Activated T-cell treated with anti-CD3 and anti-CD28 coated beads, Interleukin-2, amount 50 U/mL, for 1 hour (primary cell): ENCODE measurements at regions not wholly inside any gene's neighbourhood (a gene's known extent, or its start where the extent isn't known, plus 50 kb on each side); places are given as distances from the start of the nearest gene placed in this dataset.

Experiments used
- DNase-seq: peaks from one replicate; pipeline ENCODE4 v3.0.0-alpha.2; 2020

DNA sequence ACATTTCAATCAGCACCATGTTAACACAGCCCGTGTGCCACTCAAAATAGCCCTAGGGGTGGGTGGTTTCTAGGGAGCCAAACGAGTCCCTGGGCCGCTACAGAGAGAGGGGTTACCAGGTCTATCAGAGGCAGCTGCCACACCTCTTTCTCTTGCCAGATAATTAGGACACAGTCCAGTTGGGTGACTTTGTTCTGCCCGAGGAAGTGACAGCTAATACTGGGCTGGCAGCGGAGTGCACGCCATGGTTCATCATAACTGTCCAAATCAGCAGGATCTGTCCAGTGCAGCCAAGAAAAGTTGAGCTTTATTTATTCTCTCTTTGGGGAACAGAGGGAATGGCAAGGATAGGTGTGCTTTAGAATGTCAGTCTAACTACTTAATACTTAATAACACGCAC, 583.8 kb downstream of the BRINP1 start:
- DNase-seq: no peak

DNA sequence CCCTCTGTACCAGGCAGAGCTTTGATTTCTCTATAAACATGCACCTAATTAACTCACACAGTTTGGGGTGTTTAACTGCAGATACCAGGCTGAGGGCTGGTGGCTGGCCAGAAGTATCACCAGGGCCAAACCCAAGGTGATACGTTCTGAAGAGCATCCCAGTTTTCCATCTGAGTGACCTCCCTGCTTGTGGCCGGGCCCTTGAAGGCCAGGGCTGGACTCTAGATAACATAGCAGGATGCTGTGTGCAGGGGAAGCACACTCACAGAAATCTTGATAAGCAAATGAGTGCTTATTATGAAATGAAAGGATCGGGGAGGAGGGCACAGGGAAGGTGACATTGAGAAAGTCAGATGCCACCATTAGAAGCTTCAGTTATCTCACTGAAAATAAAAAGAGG, 582.4 kb downstream of the BRINP1 start:
- no peak for DNase-seq

GRCh38 chr9:118809160-118809625, 560.0 kb downstream of the BRINP1 start:
- DNase-seq: no peak

GRCh38 chr9:118829334-118829733, 539.9 kb downstream of the BRINP1 start:
- no peak for DNase-seq

DNA sequence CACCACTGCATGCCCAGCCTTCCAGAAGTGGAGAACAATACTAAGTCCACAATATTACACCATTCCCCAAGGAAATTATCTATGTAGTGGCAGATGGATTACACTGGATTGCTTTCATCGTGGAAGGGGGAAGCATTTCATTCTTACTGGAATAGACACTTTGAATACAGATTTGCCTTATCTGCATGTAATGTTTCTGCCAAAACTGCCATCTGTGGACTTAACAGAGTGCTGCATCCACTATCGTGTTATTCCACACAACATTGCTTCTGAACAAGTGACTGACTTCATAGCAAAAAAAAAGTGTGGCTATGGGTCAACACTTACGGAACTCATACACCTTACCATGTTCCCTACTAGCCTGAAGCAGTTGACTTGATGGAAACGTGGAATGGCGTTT, 536.9 kb downstream of the BRINP1 start:
- no peak for DNase-seq

- no peak for DNase-seq
Measured at GRCh38 chr9:118836891-118837290, 532.3 kb downstream of the BRINP1 start.

DNA sequence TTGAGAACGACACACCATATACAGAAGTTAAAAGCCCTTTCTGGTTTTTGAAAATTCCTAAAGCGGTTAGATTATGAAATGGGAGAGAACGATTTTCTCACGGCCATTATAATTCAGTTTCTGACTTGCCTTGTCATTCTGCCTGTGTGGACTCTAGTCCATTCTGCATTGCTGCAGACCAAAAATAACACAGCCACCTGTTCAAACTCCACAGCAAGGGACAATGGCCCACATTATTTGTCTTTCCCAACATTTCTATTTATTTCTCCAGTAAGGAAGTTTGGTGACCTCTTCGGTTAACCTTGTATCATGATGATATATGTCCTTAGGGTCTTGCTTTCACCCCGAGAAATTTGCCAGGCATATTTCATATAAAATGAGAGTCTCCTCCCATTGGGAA, 497.7 kb downstream of the BRINP1 start:
- DNase-seq: no peak

- DNase-seq: no peak
Measured at GRCh38 chr9:118882684-118883083, 486.6 kb downstream of the BRINP1 start.

- no peak for DNase-seq
Measured at GRCh38 chr9:118883411-118883810, 485.8 kb downstream of the BRINP1 start.

GRCh38 chr9:118891213-118891612, 478.0 kb downstream of the BRINP1 start:
- DNase-seq: no peak

GRCh38 chr9:118896324-118897000, 472.8 kb downstream of the BRINP1 start:
- no peak for DNase-seq

DNA sequence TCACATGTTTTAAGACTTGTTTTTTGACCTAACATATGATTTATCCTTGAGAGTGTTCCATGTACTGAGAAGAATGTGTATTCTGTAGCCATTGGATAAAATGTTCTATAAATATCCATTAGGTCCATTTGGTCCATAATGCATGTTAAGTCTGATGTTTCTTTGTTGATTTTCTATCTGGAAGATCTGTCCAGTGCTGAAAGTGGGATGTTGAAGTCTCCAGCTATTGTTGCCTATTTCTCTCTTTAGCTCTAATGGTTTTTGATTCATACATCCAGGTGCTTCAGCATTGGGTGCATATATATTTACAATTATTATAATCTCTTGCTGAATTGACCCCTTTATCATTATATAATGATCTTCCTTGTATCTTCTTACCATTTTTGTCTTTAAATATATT, 451.1 kb downstream of the BRINP1 start:
- no peak for DNase-seq

DNA sequence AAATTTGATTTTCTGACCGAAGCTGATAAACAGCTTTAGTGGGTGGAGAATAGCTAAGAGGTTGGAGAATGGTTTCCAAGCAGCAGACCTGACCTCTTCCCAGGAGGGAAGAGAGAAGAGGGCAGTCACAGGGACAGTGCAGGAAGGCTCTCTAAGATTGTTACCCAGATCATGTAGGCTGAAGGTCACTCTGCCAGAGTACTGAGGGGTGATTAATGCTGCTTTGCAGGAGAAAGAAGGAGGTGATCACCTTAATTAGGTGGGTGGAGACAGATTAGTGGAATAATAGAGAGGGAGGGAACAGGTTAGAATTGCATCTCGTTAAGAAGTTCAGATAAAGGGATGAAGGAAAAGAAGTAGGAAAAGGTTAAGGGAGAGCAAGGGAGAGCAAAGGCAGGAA, 440.5 kb downstream of the BRINP1 start:
- no peak for DNase-seq

GRCh38 chr9:118929287-118929686, 439.9 kb downstream of the BRINP1 start:
- no peak for DNase-seq

DNA sequence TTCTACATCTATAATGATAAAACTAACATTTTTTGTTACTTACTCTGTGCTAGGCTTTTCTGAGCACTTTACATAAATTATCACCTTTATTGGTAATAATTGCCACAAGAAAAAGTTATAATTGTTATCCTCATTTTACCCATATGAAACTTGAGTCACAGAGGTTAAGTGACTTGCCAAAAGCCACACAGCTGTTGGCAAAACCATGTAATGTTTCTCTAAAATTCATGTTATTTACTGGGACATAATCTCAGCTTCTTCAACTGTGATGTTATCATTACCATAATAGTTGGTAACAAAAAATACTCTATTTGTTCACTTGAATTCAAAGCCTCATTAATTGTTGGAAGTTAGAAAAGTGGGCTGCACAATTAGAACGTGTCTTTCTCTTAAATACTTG, 437.3 kb downstream of the BRINP1 start:
- DNase-seq: no peak

DNA sequence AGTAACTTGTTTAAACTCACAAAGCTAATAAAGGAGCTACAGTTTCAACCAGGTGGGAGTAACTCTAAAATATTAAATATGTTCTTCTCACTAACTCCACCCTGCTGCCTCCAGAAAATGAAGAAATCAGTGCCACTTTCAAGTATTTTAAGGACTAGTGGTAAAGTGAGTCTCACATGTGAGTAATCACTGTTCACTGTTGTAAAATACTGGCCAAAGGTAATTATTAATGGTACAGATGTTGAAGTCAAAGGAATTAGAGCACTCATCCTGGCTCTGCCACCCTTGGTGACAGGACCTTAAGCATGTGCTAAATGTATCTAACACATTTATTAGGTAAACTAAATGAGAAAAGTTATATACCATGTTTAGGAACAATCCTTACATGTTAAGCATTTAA, 430.7 kb downstream of the BRINP1 start:
- no peak for DNase-seq

- DNase-seq: no peak
Measured at GRCh38 chr9:118940473-118940872, 428.8 kb downstream of the BRINP1 start.

DNA sequence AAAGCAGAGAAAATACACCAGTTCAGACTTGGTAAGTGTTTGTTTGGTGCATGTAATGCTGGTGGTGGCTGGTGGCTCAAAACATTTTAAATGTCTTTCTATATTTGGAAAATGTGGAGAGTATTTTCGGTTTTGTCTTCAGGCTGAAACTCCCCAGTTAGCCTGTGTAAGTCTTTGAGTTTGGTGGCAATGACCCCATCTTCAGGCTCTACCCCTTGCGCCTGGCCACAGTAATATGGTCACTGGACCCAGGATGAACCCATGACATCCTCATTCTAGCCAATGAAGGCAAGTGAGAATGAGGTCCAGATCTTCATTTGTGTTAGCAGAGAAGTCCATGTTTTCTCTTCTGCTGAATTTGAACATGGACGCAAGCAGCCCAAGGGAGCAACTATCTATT, 422.6 kb downstream of the BRINP1 start:
- no peak for DNase-seq

GRCh38 chr9:118954857-118955256, 414.4 kb downstream of the BRINP1 start:
- no peak for DNase-seq

DNA sequence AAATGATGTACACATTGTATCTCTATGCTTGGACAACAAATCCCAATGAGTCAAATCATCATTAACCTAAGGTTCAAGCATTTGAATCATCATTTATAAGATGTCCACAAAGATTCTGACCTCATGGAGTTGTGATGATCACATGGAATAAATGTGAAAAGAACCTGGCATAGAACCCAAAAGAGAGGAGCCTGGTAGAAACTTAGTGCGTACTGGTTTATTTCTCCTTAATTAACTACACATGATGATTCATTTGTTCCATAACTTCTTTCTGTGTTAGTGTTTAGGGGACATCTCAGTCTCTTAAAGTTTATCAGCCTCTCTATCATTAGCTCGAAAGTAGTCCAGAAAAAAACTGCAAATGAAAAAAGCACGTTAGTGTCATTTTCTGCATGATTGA, 411.6 kb downstream of the BRINP1 start:
- no peak for DNase-seq

DNA sequence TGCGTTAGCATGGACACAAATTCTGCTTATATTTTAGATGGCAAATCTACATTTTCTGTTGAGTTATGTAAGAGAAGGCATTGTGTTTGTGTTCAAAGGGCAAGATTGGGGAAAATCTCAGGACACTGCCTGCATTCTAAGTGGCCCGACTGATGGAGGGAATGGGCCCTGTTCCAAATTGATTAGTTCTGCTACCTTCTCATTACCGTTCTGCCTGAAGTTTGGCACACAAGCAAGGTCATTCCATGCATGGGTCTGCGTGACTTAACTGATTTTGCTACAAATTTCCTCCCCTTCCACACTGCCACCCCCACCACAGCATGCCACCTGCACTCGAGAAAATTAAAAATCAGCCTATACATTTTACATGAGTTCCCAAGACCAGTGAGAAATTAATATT, 409.9 kb downstream of the BRINP1 start:
- DNase-seq: no peak

DNA sequence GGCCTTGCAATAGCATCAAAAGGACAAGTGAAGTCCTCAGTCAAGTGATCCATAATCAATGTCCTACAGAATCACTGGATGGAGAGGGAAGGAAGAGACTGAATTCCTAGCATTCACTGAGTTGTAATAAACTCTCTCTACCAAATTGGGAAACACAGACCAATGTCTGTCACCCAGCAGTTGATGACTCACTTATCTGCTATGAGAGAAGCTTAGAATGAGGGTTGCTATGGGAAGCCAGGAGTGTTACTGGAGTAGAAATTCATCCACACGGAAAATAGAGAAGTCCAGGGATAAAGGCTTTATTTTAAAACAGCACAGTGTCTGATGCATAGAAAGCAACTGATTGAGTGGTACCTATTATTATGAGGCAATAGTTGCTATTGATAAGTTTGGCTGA, 407.4 kb downstream of the BRINP1 start:
- DNase-seq: no peak

GRCh38 chr9:118962426-118962825, 406.8 kb downstream of the BRINP1 start:
- DNase-seq: no peak

- no peak for DNase-seq
Measured at GRCh38 chr9:118963674-118964073, 405.6 kb downstream of the BRINP1 start.

- no peak for DNase-seq
Measured at GRCh38 chr9:118967901-118968300, 401.3 kb downstream of the BRINP1 start.

- DNase-seq: no peak
Measured at GRCh38 chr9:118975736-118976135, 393.5 kb downstream of the BRINP1 start.
